GM19324 (cell line): ENCODE measurements at regions not wholly inside any gene's neighbourhood (a gene's known extent, or its start where the extent isn't known, plus 50 kb on each side); places are given as distances from the start of the nearest gene placed in this dataset.
"Not testable (repeated sequence)": the region's sequence is repeated elsewhere in the genome, so short reads cannot be mapped to it uniquely, and the experiment has no call there.

Experiments
- ATAC-seq: cut with Tn5 transposase; IDR thresholded peaks from one replicate; pipeline ENCODE4 v1.9.1; 2021; ENCODE audit warnings: mild to moderate bottlenecking, moderate library complexity; ENCODE audit not compliant: unreplicated experiment, low FRiP score

DNA sequence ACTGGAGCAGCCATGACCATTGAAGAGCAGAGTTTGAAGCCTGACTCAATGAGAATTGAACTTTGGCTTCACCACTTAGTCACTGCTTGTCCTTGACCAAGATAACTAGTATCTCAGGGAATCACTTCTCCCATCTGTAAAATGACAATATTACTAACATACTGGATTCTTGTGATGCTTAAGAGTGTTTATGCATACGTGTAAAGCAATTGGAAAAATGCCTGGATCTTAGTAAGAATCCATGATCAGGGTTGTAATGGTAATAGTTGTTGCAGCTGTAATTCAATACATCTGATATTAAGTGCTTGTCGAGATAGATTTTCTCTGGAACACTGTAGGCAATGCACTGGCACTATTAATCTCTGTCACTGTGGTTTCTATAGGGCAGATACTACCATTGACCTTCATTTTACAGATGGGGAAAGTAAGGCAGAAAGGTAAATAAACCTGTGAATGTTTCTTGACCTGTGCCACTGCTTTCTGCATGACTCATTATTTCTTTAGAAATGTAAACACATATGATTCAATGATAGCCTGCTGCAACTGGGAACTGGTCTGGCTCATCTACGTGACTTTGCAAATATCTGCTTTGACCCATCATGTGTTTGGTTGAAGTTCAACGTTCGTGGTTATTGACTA is 662.5 kb downstream of the PLA2G4A start:
- ATAC-seq = no peak

DNA sequence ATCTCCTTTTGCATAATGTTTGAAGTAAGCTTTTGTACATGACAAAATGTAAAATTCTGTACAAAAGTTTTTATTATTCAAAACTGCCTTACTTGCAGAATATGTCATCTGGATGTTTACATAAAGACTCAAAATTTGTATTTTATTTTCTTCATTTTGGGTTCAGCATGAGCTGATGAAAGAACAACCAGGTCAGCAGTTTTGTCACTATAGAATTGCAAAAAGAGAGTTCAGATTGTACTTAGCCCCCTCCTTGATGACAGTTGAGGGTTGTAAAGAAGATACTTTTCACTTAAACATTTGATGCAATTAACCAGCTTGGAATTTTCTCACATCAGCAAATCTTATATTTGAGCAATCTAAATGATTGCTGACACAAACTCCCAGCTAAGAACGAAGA is 669.3 kb downstream of the PLA2G4A start:
- no peak for ATAC-seq

DNA sequence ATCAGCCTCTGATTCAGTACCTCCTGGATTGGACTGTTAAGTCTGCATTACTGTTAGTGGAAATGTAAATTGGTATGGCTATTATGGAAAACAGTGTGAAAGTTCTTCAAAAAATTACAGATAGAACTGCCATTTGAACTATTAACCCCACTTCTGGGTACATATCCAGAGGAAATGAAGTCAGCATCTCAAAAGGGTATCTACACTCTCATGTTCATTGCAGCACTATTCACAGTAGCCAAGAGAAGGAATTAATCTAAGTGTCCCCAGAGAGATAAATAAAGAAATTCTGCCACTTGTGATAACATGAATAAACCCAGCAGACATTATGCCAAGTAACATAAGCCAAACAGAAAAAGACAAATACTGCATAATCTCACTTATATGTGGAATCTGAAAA is 676.0 kb downstream of the PLA2G4A start:
- ATAC-seq = no peak

DNA sequence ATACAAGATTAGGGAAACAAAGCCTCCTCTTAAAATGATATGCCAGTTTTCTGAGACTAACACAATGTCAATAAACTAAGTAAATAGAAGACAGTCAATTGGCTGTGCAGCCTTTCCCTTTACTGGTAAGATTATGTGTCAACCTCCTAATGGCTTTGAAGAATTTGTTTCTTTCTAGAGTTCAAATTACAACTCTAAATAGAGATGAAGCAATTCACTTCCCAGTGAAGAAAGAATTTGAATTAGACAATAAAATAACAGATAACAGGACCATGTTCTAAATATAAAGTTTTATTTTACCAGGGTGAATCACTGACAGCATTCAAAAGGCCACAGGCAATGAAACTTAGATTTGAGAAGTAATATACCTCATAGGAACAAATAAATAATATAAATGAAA is 680.3 kb downstream of the PLA2G4A start:
- ATAC-seq = no peak

DNA sequence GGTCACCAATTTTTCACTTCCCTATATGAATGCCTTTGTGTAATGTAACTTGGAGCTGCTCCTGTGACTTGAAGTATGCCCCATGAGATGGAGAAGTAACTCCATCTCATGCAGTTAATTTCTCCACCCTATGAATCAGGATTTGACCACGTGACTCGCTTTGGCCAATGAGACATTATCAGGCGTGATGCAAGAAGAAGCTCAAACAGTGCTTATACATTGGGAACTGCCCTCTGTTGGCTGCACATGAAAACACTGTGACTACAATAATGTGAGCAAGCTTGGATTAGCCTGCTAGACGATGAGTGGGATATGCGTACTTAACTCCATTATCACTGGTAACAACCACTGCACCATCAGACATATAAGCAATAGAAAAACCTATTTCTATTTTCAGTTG is 684.4 kb downstream of the PLA2G4A start:
- no peak for ATAC-seq

DNA sequence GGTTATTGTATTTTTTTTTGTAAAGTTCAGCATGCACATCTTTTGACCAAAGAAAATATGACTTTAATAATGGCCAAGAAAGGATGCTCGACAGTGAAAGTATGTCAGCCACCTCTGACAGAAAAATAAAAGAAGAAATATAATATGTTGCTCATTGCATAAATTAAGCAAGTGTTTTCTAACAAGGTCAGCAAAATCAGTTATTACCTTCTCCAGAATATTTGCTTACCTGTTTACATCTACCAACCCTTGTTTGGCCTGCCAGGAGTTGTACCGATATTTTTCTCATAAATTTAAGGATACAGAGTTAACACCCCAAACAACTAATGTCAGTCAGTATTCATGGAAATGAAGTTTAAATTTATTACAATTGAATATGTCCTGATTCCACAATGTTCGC is 685.4 kb downstream of the PLA2G4A start:
- ATAC-seq = no peak

DNA sequence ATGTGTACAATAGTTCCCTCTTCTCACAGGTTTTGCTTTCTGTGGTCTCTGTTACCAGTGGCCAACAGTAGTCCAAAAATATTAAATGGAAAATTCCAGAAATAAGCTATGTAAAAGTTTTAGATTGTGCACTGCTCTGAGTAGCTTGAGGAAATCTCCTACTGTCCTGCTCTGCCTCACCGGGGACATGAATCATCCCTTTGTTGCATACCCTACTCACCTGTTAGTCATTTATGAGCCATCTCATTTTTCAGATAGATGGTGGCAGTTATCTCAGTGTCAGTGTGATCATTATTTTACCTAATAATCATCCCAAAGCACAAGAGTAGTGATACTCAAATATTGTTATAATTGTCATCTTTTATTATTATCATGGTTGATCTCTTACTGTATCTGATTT is 688.1 kb downstream of the PLA2G4A start:
- no peak for ATAC-seq

DNA sequence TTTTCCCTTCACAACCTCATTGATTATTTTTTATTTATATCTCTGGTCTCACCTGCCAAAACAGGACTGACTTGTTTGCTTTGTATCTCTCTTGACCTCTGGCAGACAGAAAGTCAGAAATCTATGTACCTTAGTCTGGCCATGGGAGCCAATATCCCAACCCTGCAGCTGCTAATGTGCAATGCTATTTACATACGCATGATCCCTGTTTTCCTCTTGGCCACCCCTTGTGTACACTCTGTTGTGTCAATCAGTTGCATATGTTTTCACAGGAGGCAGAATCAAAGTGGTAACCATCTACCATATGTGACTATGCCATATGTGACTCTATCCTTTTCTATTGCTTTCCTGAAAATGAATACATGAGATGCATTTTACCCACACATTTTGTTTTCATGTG is 688.8 kb downstream of the PLA2G4A start:
- ATAC-seq = no peak

DNA sequence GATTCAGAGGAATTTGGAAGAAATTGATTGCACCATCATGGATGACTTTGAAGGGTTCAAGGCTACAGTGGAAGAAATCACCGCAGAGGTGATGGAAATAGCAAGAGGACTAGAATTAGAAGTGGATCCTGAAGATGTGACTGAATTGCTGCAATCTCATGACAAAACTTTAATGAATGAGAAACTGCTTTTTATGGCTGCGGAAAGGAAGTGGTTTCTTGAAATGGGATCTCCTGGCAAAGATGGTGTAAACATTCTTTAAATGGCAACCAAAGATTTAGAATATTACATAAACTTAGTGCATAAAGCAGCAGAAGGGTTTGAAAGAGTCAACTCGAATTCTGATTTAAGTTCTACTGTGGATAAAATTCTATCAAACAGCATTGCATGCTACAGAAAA is 698.6 kb downstream of the PLA2G4A start:
- no peak for ATAC-seq

DNA sequence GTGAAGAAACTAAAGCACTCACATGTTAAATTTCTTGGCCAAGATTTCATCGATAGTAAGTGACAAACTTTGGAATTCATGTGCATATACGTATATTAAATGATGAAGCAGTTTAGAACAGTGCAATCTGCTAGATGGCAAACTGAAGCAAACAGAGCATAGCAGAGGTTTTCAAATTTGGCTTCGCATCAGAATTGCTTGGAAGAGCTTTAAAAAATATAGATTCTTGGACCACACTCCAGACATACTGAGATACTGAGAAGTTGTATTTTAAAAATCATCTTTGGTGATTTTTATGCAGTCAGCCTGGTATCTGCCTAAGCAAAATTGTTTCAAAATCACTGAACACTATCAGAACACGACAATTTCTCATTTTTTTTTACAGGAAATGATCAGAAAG is 709.2 kb downstream of the PLA2G4A start:
- no peak for ATAC-seq

DNA sequence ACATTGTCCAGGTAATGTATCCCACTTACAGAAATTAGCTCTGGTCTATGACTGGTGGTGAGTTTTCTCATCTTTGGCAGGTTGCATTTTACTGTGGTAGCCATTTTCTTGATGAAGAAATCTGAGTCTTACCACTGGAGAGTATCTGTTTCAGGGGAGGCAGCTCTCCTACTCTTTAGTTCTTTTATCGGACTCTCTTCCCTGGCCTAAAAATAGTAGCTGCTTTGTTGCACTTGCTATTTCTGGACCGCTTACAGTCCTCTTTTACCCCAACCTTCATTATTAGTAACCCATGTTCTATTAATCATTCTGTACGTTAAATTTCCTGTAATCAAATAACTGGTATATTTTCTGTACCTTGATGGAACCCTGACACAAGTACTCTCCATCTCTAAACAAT is 720.8 kb downstream of the PLA2G4A start:
- no peak for ATAC-seq

DNA sequence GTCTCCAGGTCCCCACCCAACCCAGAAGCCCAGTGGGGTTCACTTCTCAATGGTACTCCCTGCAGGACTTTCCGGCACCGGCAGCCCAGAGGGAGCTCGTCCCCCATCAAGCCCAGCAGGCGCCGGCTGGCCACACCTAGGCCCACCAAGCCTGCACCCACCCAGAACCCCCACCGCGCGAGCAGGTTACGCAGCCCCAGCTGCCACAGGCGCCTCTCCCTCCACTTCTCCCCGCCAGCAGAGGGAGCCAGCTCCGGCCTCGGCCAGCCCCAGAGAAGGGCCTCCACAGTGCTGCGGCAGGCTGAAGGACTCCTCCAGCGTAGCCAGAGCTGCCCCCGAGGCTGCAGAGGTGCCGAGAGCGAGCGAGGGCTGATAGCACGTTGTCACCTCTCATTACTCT is 722.3 kb downstream of the PLA2G4A start:
- ATAC-seq = no peak

DNA sequence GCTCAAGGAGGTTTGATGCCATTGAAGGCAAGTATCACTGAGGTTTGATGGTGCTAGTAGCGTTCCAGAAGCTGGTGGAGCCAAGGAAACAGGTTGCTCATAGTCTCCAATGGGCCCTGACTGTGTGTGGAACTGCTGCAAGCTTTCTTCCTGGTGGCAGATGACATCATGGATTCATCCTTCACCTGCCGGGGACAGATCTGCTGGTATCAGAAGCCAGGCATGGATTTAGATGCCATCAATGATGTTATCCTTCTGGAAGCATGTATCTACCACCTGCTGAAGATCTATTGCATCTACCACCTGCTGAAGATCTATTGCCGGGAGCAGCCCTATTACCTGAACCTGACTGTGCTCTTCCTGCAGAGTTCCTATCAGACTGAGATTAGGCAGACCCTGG is 734.4 kb downstream of the PLA2G4A start:
- no peak for ATAC-seq

DNA sequence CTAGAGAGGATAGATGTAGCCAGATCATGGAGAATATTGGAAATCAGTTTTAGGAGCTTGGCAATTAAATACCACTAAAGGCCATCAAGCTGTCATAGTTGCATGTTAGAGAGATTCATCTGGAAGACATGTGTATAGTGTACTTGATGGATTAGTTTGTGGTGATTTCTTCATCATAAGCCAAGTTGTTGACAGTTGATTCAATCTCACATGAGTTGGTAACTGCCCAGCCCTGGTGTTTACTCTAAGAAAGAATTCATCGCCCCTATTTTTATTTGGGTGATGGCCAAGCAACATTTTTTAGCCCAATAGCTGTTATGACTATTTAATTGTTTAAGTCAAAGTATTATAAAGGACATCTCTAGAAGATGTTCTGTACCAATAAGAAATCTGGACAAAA is 737.6 kb downstream of the PLA2G4A start:
- ATAC-seq = no peak

DNA sequence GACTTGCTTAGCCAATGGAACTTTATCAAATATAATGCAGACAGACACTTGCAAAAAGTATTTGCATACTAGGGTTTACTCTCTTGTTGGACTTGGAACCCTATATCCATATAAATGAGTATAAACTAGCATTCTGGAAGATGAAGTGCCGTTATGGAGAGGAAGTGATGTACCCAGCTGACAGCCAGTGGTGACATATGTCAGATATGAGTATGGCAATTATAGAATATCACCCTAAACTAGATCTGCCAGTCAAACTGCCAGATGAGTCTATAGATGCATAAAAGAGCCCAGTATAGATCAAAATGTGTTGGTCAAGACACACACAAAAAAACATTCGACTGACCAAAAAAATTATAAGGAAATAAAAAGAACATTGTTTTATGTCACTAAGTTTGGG is 739.3 kb downstream of the PLA2G4A start:
- ATAC-seq = no peak

DNA sequence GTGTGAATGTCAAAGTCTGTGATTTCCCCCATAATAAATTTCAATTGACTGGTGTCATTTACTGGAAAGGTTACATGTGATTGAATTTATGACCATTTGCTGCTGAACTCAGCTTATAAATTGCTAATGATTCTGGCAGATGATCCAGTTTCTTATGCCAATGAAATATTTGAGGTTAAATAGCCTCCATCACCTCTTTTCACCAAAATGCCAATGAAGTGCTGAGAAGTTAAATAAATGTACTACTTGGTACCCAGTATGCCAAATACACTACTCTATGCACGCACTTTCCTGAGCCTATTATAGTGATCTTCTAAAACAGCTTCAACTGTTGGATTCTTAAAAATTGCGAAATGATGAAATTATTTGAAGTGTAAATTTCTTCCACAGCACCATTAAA is 741.4 kb downstream of the PLA2G4A start:
- ATAC-seq = no peak

DNA sequence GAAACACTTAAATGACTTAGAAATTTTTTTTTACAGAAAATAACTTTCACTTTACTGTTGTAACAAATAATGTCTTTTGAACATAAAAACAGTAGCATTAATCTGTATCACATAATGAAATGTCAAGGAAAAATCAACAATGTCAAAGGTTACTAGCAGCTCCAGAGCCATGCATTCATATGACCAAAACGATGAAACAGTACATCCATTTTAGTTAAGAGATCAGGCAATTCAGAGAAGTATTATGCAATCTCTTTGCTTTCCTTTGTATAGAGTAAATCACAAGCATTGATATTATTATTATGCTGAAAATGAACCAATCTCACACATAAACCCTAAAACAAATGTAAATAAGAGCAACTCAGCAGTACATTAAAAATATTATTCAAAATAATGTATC is 748.9 kb downstream of the PLA2G4A start:
- ATAC-seq = no peak

DNA sequence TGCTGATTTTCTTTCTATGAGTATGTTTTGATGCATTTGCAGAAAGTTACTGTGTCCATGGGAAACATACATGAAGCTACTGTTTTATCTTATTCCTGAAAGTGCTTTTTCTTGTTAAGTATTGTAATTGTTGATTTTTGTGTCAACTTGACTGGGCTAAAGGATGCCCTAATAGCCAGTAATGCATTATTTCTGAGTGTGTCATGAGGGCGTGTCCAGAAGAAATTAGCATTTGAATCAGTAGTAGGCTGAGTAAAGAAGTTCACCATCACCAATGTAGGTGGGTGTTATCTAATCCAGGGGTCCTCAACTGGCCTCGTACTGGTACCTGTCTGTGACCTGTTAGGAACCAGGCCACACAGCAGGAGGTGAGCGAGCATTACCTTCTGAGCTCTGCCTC is 760.2 kb downstream of the PLA2G4A start:
- no peak for ATAC-seq

DNA sequence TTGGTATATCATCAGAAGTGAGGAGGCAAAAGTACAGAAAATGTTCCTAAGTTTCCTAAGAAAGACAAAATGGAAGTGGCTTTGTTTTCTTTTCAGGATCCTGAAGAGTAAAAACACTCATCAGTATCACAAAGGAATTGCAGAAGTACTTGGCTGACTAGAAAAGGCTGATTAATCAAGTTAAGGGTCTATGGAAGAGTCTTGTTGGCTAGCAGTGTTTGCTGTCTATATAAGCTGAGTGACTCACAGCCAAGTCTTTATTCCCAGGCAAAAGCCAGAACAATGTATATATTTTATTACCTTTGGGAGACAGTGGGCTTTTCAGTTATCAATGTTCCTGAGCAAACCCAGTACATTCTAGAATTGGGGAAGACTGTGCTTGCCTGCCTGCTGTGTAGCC is 777.0 kb downstream of the PLA2G4A start:
- no peak for ATAC-seq

DNA sequence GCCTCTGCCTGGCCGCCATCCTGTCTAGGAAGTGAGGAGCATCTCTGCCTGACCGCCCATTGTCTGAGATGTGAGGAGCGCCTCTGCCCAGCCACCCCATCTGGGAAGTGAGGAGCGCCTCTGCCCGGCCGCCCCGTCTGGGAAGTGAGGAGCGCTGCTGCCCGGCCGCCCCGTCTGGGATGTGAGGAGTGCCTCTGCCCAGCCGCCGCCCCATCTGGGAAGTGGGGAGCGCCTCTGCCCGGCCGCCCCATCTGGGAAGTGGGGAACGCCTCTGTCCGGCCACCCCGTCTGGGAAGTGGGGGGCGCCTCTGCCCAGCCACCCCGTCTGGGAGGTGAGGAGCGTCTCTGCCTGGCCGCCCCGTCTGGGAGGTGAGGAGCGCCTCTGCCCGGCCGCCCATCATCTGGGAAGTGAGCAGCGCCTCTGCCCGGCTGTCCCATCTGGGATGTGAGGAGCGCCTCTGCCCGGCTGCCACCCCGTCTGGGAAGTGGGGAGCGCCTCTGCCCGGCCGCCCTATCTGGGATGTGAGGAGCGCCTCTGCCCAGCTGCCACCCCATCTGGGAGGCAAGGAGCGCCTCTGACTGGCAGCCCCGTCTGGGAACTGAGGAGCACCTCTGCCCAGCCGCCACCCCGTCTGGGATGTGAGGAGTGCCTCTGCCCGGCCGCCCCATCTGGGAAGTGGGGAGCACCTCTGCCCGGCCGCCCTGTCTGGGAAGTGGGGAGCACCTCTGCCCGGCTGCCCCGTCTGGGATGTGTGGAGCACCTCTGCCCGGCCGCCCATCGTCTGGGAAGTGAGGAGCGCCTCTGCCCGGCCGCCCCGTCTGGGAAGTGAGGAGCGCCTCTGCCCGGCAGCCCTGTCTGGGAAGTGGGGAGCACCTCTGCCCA is 787.3 kb downstream of the PLA2G4A start:
- not testable (repeated sequence) for ATAC-seq

DNA sequence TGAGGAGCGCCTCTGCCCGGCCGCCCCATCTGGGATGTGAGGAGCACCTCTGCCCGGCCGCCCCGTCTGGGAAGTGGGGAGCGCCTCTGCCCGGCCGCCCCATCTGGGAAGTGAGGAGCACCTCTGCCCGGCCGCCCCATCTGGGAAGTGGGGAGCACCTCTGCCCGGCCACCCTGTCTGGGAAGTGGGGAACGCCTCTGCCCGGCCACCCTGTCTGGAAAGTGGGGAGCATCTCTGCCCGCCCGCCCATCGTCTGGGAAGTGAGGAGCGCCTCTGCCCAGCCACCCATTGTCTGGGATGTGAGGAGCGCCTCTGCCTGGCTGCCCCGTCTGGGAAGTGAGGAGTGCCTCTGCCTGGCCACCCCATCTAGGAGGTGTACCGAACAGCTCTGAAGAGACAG is 788.1 kb downstream of the PLA2G4A start:
- not testable (repeated sequence) for ATAC-seq

DNA sequence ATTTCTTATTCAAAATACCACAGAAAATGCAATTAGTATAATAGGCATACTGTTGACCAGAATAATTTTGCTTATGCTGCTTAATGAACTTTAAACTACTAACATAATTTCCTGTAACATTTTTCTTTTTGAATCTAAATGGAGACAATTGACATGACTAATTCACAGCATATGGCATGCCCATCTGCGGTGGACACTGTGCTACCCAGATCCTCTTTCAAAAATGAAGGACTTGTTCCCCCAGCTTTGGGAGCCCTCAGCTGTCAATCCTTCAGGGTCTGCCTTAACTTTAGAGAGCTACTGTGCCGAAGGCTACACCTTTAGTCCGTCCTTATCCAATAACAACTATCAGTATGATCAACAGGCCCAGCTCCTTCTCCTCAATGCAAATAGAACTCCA is 789.0 kb downstream of the PLA2G4A start:
- ATAC-seq = no peak
